HG02852 (cell line): ENCODE measurements at regions not wholly inside any gene's neighbourhood (a gene's known extent, or its start where the extent isn't known, plus 50 kb on each side); places are given as distances from the start of the nearest gene placed in this dataset.
A peak's percentile ranks its signal among the peaks of the same experiment; 100 is the strongest.
"Not testable (repeated sequence)": the region's sequence is repeated elsewhere in the genome, so short reads cannot be mapped to it uniquely, and the experiment has no call there.

ENCODE experiments used
- ATAC-seq: cut with Tn5 transposase; IDR thresholded peaks from one replicate; pipeline ENCODE4 v1.9.1; 2021; ENCODE audit warnings: mild to moderate bottlenecking, moderate library complexity; ENCODE audit not compliant: unreplicated experiment

DNA sequence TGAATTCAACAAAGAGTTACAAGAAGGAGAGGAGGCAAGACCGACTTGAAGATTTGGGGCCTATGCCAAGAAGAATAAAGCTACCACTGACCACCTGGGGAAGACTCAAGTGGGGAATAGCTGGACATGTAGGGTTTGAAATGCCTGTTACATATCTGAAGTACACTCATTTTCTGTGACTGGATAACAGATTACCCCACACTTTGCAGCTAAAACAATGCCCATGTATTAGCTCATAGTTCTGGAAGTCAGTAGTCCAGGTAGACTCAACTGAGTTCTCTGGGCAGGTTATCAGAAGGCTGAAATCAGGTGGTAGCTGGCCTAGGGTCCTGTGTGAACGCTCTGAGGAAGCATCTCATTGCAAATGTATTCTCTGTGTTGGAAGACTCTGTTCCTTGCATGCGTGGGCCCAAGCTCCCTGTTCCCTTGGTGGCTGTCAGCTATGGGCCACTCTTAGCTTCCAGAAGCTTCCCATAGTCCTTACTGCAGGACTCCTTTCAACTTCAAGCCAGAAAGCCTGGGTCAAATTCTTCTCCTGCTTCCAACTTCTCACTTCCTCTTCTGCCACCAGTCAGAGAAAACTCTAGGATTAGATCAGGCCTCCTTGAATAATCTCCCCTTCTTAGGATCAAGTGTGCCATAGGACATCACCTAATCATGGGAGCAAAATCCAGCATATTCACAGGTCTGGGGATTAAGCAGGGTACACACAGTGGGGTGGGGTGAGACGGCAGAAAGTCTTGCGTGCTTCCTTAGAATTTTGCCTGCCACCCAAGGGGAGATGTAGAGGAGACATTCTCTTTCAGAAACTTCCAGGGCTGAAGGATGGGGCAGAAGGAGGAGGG lies 187.8 kb downstream of the SHQ1 start:
- ATAC-seq: no peak

DNA sequence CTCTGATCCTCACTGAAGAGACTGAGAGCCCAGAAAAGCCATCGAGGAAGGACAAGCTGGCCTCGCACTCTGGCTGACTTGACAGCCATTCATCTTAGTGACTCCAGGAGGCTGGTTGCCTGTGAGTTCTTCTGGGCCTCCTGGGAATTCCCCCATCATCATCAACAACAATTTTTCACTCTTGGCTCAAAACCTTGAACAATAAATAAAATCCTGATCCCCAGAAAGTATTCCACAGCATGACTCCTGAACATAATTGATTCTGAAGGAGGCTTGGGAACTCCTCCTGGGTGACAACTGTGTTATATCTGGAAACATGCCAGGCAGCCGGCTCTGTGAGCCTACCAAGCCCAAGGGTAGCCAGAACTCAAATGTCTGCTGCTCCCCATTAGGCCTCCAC lies 188.6 kb downstream of the SHQ1 start:
- ATAC-seq: no peak

DNA sequence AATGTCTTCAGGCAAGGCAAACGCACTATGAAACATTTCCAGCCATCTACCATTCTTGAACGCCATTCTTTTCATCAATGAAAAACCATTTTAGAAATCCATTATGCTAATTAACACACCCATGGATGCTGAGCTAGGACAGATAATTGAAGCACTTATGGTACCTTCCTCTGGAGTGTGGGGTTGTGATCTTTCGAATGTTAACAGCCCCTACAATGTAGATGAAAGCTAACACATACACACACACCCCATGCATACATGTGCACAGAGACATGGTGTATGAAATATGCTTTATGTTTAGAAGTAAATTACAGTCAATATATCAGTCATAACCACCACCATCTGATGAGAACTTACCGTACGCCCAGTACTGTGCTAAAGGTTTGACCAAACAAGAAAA lies 189.1 kb downstream of the SHQ1 start:
- ATAC-seq: no peak

DNA sequence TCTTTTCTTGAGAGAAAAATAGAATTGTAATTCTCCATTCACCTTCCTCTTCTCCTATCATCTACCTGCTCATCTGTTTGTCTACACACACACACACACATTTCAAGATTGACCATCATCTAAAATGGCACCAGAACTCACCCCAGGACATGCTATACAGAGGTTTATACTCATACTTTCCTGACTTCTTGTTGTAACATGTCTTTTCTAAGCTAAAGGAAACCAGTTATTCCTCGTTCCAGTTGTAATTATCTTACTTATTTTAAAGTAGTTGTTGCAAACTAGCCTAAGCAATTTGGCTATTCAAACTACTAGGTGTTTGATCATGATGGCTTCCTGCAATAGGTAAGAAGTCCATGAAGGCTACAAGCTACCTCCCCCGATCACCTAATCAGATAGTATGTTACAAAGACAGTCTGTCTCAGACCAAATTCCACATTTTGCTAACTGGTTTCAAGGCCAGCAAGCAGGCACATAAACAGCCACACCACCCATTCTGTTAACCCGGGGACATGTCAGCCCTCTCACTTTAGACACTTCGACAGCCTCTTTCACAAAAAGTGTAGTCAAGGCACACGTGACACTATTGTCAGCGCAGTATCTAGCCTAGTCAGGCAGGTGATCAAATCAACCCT lies 189.7 kb downstream of the SHQ1 start:
- no peak for ATAC-seq

DNA sequence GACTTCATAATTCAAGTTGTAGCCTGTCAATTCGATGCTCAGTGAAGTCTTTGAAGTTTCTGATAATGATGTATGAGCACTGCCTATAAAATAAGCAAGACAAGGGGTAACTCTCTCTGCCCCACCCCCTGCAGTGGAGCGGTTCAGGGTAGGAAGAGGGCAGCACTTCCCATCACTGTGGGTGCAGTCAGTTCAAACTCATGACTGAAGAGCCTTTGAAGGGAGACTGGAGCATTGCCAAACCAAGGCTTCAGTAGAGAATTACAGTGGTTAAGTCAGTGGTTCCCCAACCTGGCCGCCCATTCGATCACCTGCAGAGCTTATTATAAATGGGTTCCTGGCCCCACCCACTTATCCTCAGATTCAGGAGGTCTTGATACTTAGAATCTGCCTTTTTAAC lies 190.6 kb downstream of the SHQ1 start:
- ATAC-seq: no peak

DNA sequence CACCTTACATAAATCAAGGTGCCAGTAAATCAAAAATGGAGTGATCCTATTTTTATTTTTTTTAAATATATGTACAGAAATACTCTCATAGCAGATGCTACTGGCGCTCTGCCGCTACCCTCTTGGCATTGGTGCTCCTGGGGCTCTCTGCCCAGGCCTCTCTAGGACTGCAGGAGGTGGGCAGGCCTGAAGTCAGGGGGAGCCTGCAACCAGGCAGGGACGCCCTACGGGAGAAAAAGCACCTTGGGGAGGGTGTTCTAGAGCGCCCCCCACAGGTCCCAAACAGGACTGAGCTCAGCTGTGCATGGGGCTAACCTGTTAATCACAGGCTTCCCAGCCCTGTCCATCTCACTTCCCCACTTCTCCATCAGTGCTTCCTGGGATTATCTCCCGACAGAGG lies 192.5 kb downstream of the SHQ1 start:
- no peak for ATAC-seq

DNA sequence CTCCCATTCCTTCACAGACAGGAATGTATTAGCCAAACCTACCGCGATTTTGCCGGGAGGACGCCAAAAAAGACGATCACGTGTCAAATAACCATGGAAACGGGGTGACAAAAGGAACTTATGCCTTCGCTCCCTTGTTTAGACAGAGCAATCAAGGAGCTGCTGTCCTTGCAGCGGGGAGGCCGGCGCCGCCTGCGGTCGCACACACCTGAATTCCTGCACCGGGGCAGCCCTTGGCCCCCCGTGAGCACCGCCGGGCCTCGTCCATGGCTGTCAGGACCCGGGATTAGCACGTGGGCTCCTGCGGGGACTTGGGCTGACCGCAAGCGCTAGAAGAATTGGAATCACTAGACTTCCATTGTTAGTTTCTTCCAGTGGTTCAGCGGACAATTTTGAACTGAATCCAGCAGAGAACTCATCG lies 193.1 kb downstream of the SHQ1 start:
- no peak for ATAC-seq

DNA sequence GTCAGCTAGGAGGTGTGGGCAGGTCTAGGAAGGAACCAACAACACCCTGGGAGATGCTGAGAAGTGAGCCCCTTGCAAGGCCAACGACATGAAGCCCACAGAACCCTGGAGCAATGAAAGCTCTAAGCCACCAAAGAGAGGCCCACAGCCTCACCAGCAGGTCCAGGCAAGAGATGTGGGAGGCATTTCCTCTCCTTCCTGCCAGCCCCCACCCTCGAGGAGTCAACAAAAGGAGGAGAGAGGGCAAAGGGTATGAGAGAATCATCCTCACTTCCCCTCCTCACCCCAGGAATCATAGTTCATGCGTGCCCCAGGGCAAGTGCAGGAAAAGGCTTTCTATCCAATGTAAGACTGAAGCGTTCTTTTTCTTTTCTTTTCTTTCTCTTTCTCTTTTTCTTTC lies 195.8 kb downstream of the SHQ1 start:
- no peak for ATAC-seq

DNA sequence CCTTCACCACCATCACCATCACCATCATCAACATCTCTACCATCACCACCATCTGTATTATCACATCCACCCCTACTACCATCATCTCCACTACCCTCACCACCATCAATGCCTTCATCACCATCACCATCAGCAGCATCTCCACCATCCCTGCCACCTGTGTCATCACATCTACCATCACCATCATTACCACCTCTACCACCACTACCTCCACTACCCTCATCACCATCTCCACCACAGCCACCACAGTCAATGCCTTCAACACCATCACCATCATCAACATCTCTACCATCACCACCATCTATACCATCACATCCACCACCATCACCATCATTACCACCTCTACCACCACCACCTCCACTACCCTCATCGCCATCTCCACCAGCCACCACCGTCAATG lies 196.7 kb downstream of the SHQ1 start:
- ATAC-seq: no peak

DNA sequence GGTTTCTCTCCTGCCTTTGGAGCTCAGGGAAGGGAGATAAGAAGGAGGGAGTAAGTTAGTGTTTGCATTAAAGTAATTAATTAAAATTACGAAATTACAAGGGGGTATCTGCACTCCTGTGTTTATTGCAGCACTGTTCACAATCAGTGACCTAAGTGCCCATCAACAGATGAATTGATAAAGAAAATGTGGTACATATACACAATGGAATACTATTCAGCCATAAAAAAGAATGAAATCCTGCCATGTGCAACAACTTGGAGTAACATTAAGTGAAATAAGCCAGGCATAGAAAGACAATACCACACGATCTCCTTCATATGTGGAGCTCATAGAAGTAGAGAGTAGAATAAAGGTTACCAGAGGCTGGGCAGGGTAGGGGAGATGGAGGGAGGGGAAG lies 202.0 kb downstream of the SHQ1 start:
- ATAC-seq: no peak

DNA sequence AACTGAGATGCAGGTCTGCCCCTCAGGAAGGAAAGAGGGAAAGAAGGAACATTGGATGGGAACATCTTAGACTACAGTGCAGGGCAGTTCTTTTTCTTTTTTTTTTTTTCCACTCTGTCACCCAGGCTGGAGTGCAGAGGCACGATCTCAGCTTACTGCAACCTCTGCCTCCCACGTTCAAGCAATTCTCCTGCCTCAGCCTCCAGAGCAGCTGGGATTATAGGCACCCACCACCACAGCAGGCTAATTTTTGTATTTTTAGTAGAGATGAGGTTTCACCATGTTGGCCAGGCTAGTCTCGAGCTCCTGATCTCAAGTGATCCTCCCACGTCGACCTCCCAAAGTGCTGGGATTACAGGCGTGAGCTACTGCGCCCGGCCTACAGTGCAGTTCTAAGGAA lies 204.6 kb downstream of the SHQ1 start:
- not testable (repeated sequence) for ATAC-seq

DNA sequence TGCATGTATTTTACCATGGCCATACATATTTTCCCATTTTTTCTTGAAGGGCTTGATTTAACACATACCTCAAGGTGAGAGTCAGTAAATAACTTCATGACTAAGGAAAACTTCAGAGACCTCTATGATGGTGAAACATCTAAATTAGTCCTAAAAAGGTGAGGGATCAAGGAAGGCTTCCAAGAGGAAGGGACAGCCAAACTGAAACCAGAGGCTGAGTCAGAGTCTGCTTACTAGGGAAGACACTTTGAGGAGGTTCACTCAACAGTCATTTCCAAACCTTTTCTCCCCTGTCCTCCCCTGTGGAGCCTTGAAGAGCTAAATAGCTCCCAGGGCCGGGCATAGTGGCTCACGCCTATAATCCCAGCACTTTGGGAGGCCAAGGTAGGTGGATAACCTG lies 206.6 kb downstream of the SHQ1 start:
- no peak for ATAC-seq

DNA sequence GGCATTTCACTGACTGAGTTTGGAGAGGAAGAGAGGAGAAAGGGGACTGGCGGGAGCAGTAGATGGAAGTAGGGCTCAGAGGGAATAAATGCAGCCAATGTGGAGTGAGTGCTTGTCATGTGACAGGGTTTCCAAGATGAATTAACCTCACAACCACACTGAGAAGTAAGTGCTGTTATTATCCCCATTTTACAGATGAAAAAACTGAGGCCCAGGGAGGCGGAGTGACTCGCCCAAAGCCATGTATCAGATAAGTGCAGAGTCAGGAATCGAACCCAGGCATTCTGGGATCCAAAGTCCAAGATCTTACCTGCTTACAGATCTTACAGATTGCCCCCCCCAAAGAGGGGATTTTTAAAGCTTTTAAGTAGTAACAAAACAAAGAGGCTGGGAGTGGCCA lies 207.2 kb downstream of the SHQ1 start:
- no peak for ATAC-seq

DNA sequence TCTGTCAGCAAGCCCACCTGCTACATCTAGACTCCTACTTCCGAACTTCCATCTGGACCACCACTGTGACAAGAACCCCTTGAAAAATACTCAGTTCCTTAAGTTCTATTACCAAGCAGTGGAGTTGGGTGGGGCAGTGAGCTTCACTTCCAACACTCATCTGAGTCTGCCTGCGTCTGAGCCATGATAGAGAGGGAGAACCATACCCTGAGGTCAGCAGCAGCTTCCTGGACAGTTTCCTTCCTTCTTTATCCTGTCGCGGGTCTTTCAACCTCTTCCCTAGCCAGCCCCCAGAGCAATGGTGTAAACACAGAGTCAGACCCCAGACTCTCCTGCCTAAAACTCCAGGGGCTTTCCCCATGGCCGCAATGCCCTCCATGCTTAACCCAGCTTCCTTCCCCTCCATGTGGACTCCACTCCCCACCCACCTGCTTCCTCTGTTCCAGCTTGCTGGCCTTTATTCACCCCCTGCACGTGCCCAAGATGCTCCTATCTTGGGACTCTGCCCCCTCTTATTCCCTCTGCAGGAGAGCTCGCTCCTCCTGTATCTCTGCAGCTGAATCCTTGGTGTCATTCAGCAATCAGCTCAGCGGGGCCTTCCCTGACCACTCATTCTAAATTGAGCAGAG lies 211.2 kb downstream of the SHQ1 start:
- no peak for ATAC-seq

DNA sequence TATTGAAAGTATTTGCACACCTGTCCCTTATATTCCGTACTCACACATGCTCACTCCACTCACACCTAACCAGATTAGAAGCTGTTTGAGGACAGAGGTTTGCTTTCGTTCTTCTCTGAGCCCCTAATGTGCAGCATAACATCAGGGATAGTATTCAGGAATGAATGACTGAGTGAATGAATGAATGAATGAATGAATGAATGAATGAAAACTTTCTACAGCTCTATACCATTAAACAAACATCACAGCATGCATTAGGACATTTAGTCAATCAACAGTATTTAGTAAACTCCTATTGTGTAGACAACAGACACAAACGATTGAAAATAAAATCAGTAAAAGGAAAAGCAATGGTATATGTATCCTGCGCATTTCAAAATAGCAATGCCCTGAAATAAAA lies 212.7 kb downstream of the SHQ1 start:
- no peak for ATAC-seq

DNA sequence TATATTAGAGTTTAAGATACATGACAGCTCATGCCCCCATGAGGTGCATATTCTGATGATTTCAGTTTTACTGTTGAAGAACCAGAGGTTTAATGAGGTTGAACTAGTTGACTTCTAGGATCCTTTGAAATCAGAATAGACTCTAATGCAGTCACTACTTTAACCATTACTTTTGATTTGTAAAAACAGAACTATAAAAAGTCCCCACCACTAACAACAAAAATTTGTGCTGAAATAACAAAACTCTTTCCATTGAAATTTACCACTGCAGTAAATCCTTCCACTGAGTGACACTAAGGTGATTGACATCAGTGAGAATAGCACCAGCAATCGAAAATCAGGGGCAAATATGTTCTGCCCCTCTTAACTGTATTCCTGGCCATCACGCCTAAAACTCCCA lies 214.1 kb downstream of the SHQ1 start:
- peak; percentile 52 for ATAC-seq

DNA sequence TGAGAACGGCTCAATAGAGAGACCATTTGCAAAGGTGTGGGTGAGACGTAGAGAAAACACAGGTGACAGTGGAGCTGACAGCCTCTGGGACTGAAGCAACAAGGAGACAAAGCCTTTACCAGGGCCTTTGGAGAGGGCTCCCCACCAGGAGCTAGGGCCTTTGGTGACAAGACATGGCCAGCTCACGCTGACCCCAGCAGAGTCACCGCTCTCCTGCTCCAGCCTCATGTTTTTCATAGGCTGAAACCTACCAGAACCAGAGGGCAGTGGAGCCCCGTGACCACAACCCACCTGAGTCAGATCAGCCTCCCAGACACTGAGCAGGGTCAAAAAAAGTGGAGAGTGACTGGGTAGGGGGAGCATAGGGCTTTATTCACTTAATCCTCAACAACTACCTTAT lies 214.7 kb downstream of the SHQ1 start:
- ATAC-seq: no peak

DNA sequence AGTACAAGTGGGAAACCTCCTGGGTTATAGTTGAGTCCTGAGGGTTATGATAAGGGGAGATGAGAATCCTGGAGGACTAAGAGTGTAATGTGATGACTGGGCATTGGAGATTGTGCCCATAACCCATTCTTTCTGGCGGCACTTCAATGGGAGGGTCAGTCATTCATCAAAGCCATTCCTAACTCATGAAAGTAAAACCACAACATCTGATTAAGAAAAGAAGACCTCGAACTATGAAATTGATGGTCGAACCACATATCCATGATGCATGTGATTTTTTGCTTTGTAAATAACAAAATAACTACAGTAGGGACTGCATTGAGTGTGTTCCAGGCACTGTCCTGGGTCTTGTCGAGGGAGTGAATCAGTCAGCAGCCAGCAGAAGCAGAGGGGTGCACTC lies 215.1 kb downstream of the SHQ1 start:
- ATAC-seq: no peak

DNA sequence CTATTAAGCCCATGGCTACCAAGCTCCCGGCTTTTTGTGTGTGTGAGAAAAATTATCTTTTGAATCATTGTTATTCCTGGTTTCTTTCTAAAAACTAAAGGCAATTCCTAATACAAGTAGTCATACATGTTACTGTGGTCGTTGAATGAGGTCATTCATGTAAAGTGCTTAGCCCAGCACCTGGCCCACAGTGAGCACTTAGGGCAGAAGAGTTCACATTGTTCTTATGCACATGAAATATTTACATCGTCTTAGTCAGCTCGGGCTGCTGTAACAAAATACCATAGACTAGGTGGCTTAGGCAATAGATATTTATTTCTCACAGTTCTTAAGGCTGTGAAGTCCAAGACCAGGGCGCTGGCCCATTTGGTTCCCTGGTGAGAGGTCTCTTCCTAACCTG lies 216.1 kb downstream of the SHQ1 start:
- ATAC-seq: no peak

DNA sequence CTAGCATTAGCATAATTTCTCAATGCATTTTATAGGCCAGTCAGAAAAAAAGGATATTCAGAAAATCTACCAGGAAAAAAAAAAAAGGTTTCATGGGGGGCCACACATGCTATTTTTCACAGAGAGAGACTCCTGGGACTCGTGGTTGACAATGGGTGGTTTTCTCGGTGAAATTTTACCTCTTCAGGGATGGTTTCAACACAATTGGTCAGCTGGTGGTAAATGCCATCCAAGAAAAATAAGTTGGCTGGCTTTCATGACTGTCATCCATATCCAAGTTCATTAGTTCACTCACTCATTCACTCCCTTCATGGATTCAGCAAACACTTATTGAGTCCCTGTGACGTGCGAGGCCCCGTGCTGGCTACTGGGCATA lies 217.3 kb downstream of the SHQ1 start:
- no peak for ATAC-seq

DNA sequence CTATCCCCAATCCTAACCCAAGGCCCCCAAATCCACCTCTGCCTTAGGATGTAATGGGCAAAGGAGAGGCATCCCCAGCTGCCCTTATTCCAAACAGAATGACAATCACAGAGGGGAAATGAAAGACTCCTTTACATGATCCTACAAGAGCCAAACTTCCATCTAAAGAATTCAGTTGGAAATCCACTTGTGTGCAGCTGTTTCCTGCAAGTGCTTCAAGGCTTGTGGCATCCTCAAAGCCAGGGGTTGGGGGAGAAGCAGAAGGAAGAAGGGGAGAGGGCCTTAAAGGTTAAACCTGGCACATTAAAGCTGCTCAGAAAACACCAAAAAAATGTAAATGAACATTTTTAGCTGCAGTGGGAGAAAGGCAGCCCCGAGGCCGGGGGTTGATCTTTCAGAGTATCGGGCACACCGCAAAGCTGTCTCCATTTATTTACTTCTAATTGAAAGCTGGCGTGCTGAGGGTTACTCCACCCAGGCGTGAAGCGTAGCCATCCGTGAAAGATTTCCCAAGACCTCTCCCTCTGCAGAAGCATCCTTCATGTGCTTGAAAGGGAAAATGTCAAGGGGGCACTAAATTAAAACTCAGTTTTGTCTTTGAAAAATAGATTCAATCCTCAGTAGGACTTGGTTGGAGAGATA lies 217.8 kb downstream of the SHQ1 start:
- ATAC-seq: no peak

DNA sequence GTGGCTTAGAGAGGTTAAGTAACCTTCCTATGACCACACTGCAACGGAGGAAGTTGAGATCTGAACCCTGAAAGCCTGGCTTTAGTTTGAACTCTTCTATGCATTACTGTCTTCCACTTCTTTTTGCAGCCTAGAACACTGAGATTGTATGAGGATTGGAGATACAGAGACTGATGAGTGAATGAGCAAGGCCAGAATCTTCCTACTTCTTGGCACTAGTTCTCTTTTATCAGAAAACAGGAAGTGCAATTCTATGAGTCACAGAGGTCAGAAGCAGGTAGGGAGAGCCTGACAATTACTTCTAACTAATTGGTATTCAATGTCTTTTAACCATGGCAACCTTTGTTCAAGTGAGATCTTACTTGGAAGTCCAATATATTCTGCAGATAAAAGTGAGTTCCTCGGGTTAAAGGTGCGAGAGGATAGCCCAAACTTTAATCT lies 219.0 kb downstream of the SHQ1 start:
- ATAC-seq: peak; percentile 65
